WTC11 (cell line): ENCODE measurements at regions not wholly inside any gene's neighbourhood (a gene's known extent, or its start where the extent isn't known, plus 50 kb on each side); places are given as distances from the start of the nearest gene placed in this dataset.
"Not testable (repeated sequence)": the region's sequence is repeated elsewhere in the genome, so short reads cannot be mapped to it uniquely, and the experiment has no call there.

Experiments used
- ATAC-seq: fragments of 200-7000 bp; cut with Tn5 transposase; 2 replicates; pipeline ENCODE4 v1.10.0; 2021; ENCODE audit warnings: mild to moderate bottlenecking, moderate library complexity
- CTCF ChIA-PET: fragments of 300-600 bp; sonication (Branson Sonifier 250); formaldehyde crosslinking; loops from one replicate; lab custom pipeline; 2021; ENCODE audit warnings: antibody characterized with exemption; lab: Charles Lee
- POLR2A ChIA-PET: fragments of 350-600 bp; sonication (Branson Sonifier 250); formaldehyde crosslinking; loops from one replicate; lab custom pipeline; 2021; ENCODE audit warnings: antibody characterized with exemption; lab: Charles Lee
- DNase-seq: peaks from one replicate; pipeline ENCODE4 v3.0.0; 2021; ENCODE audit warnings: low spot score
- H3K27ac Mint-ChIP-seq: 2 replicates; pipeline ENCODE4 v1.8.0; 2021; ENCODE audit warnings: mixed read lengths
- H3K27me3 Mint-ChIP-seq: 2 replicates; pipeline ENCODE4 v1.8.0; 2021; ENCODE audit warnings: low read depth, mild to moderate bottlenecking, moderate library complexity, mixed read lengths
- H3K36me3 Mint-ChIP-seq: 2 replicates; pipeline ENCODE4 v1.8.0; 2021; ENCODE audit warnings: mixed read lengths
- H3K4me1 Mint-ChIP-seq: 2 replicates; pipeline ENCODE4 v1.8.0; 2022; ENCODE audit warnings: mixed read lengths
- H3K4me3 Mint-ChIP-seq: 2 replicates; pipeline ENCODE4 v1.8.0; 2021; ENCODE audit warnings: mild to moderate bottlenecking, moderate library complexity, mixed read lengths
- H3K9me3 Mint-ChIP-seq: 2 replicates; pipeline ENCODE4 v1.8.0; 2021; ENCODE audit warnings: mixed read lengths
- CBFB ChIP-seq: sonication (generic); formaldehyde crosslinking; IDR thresholded peaks from 2 replicates; pipeline ENCODE4 v1.8.1; 2022; ENCODE audit warnings: mild to moderate bottlenecking, low read depth, missing genetic modification reagents
- HMGA2 ChIP-seq: fragments of 250-450 bp; sonication (Bioruptor Pico); IDR thresholded peaks from 2 replicates; pipeline ENCODE4 v1.4.0; 2021; ENCODE audit warnings: mild to moderate bottlenecking, moderate library complexity
- NFYB ChIP-seq: sonication (generic); formaldehyde crosslinking; conservative IDR thresholded peaks from 2 replicates; pipeline ENCODE4 v1.8.0; 2022; ENCODE audit warnings: low read depth, missing genetic modification reagents
- ZMAT4 ChIP-seq: fragments of 250-450 bp; sonication (Bioruptor Pico); IDR thresholded peaks from 2 replicates; pipeline ENCODE4 v1.9.0; 2021; ENCODE audit warnings: mild to moderate bottlenecking
- ZNF121 ChIP-seq: sonication (generic); formaldehyde crosslinking; IDR thresholded peaks from 2 replicates; pipeline ENCODE4 v1.8.0; 2023; ENCODE audit warnings: missing genetic modification reagents
- ZNF219 ChIP-seq: sonication (generic); formaldehyde crosslinking; IDR thresholded peaks from 2 replicates; pipeline ENCODE4 v1.8.0; 2023; ENCODE audit warnings: missing genetic modification reagents, mild to moderate bottlenecking, borderline replicate concordance
- ZNF423 ChIP-seq: fragments of 250-450 bp; sonication (Bioruptor Pico); IDR thresholded peaks from 2 replicates; pipeline ENCODE4 v2.1.2; 2022; ENCODE audit warnings: mild to moderate bottlenecking, moderate library complexity
- TF ChIP-seq, protein P1 (sequence below): sonication (generic); formaldehyde crosslinking; IDR thresholded peaks from 2 replicates; pipeline ENCODE4 v1.8.0; 2022; ENCODE audit warnings: mild to moderate bottlenecking, missing genetic modification reagents
- TF ChIP-seq, protein P2 (sequence below): sonication (generic); formaldehyde crosslinking; IDR thresholded peaks from 2 replicates; pipeline ENCODE4 v1.8.0; 2023; ENCODE audit warnings: mild to moderate bottlenecking, missing genetic modification reagents
- TF ChIP-seq, protein P3 (sequence below): sonication (generic); formaldehyde crosslinking; IDR thresholded peaks from 2 replicates; pipeline ENCODE4 v1.8.1; 2022; ENCODE audit warnings: mild to moderate bottlenecking, missing genetic modification reagents, moderate library complexity, borderline replicate concordance
- TF ChIP-seq, protein P4 (sequence below): sonication (generic); formaldehyde crosslinking; IDR thresholded peaks from 2 replicates; pipeline ENCODE4 v1.8.1; 2023; ENCODE audit warnings: mild to moderate bottlenecking, missing genetic modification reagents, borderline replicate concordance

- ATAC-seq (no peak), DNase-seq (no peak)
- H3K4me3 Mint-ChIP-seq: no peak overlapping the region
- H3K4me1 Mint-ChIP-seq: no peaks in the 10 kb centered on the region; the same call in 1 of the 2 replicates
- H3K27ac Mint-ChIP-seq: no peak overlapping the region
- H3K9me3 Mint-ChIP-seq: peaks cover 23% of the 10 kb centered on the region
- TF ChIP-seq, protein P1, sequence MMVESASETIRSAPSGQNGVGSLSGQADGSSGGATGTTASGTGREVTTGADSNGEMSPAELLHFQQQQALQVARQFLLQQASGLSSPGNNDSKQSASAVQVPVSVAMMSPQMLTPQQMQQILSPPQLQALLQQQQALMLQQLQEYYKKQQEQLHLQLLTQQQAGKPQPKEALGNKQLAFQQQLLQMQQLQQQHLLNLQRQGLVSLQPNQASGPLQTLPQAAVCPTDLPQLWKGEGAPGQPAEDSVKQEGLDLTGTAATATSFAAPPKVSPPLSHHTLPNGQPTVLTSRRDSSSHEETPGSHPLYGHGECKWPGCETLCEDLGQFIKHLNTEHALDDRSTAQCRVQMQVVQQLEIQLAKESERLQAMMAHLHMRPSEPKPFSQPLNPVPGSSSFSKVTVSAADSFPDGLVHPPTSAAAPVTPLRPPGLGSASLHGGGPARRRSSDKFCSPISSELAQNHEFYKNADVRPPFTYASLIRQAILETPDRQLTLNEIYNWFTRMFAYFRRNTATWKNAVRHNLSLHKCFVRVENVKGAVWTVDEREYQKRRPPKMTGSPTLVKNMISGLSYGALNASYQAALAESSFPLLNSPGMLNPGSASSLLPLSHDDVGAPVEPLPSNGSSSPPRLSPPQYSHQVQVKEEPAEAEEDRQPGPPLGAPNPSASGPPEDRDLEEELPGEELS: no peak
- TF ChIP-seq, protein P2, sequence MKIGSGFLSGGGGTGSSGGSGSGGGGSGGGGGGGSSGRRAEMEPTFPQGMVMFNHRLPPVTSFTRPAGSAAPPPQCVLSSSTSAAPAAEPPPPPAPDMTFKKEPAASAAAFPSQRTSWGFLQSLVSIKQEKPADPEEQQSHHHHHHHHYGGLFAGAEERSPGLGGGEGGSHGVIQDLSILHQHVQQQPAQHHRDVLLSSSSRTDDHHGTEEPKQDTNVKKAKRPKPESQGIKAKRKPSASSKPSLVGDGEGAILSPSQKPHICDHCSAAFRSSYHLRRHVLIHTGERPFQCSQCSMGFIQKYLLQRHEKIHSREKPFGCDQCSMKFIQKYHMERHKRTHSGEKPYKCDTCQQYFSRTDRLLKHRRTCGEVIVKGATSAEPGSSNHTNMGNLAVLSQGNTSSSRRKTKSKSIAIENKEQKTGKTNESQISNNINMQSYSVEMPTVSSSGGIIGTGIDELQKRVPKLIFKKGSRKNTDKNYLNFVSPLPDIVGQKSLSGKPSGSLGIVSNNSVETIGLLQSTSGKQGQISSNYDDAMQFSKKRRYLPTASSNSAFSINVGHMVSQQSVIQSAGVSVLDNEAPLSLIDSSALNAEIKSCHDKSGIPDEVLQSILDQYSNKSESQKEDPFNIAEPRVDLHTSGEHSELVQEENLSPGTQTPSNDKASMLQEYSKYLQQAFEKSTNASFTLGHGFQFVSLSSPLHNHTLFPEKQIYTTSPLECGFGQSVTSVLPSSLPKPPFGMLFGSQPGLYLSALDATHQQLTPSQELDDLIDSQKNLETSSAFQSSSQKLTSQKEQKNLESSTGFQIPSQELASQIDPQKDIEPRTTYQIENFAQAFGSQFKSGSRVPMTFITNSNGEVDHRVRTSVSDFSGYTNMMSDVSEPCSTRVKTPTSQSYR: no peak
- TF ChIP-seq NFYB (CRISPR knock-in tag) (no peak), CBFB (CRISPR knock-in tag) (no peak), ZMAT4 (CRISPR knock-in tag) (no peak)
- POLR2A ChIA-PET: no interaction called here
- CTCF ChIA-PET: no interaction called here
- H3K27me3 Mint-ChIP-seq: no peaks in the 10 kb centered on the region; the same call in 1 of the 2 replicates
- H3K36me3 Mint-ChIP-seq: peaks cover 3% of the 10 kb centered on the region
Measured at GRCh38 chr5:60056191-60056590, 162.7 kb upstream of the PDE4D start.

- TF ChIP-seq HMGA2 (CRISPR knock-in tag): peak; percentile 26; the same call in 1 of the 2 replicates
- TF ChIP-seq ZNF219 (CRISPR knock-in tag): no peak
- ChIA-PET CTCF (no interaction called here), POLR2A (no interaction called here)
- no peaks in the 10 kb centered on the region; the same call in 1 of the 2 replicates for H3K27me3 Mint-ChIP-seq
- no peak for ATAC-seq
- peaks cover 11% of the 10 kb centered on the region for H3K36me3 Mint-ChIP-seq
- no peak overlapping the region for H3K4me3 Mint-ChIP-seq
- H3K4me1 Mint-ChIP-seq: peaks cover under 1% of the 10 kb centered on the region; the same call in 1 of the 2 replicates
- DNase-seq: no peak
- no peak overlapping the region for H3K27ac Mint-ChIP-seq
- H3K9me3 Mint-ChIP-seq: peaks cover 33% of the 10 kb centered on the region
Measured at GRCh38 chr5:60055168-60055567, 161.6 kb upstream of the PDE4D start.

GRCh38 chr5:60041996-60042664 lies 148.6 kb upstream of the PDE4D start:
- H3K27ac Mint-ChIP-seq, H3K4me3 Mint-ChIP-seq, H3K9me3 Mint-ChIP-seq, POLR2A ChIA-PET, DNase-seq, CTCF ChIA-PET, H3K36me3 Mint-ChIP-seq, H3K4me1 Mint-ChIP-seq, H3K27me3 Mint-ChIP-seq: not testable (repeated sequence)
- TF ChIP-seq ZNF423 (CRISPR knock-in tag): peak; percentile 22; the same call in 1 of the 2 replicates
- ATAC-seq: peak; percentile 74

- DNase-seq, H3K36me3 Mint-ChIP-seq, H3K9me3 Mint-ChIP-seq, CTCF ChIA-PET, H3K4me1 Mint-ChIP-seq, POLR2A ChIA-PET, H3K27ac Mint-ChIP-seq, H3K27me3 Mint-ChIP-seq, H3K4me3 Mint-ChIP-seq: not testable (repeated sequence)
- peak; percentile 22; the same call in 1 of the 2 replicates for ATAC-seq
Measured at GRCh38 chr5:60041508-60041907, 148.0 kb upstream of the PDE4D start.

DNA sequence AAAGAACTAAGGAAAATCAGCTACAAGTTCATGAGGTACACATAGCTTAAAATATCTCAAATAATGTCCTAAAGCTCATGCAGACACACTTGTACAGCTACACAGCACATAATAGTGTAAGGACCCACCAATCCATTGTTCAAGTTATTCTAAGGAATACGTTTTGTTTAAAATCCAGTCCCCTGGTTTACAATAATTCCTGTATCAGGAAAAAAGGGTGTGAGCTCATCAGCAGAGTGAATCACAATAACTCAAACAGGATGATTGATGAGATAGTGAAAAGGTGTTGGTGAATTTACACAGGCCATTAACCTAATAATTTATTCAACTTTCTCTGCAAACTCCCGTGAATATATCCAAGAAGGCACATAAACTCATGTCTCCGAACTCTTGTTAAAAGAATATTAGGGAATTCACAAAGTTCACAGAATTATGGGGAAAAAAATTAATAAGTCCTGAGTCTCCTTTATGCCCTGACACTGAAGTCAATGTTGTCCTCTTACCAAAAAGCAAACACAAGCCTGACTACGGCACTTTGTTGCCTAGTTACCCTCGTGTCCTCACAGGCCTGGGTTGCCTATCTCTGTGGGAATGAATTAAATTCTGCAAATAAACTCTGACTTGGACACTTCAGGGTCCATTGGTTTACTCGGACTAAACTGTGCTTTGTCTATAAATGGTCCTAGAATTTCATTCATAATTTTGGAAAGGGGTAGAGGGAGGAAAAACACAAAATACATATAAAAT lies 142.8 kb upstream of the PDE4D start:
- H3K27me3 Mint-ChIP-seq: no peaks in the 10 kb centered on the region
- DNase-seq (no peak), ATAC-seq (no peak)
- peaks cover 12% of the 10 kb centered on the region for H3K4me1 Mint-ChIP-seq
- H3K27ac Mint-ChIP-seq: no peak overlapping the region
- ChIA-PET POLR2A (no interaction called here), CTCF (no interaction called here)
- H3K9me3 Mint-ChIP-seq: peaks cover 5% of the 10 kb centered on the region
- no peak overlapping the region for H3K4me3 Mint-ChIP-seq
- H3K36me3 Mint-ChIP-seq: 0 out of 2 replicates have a peak, but pooled peaks cover 3% of the 10 kb centered on the region
- no peak for TF ChIP-seq ZNF121 (CRISPR knock-in tag)
- TF ChIP-seq, protein P3, sequence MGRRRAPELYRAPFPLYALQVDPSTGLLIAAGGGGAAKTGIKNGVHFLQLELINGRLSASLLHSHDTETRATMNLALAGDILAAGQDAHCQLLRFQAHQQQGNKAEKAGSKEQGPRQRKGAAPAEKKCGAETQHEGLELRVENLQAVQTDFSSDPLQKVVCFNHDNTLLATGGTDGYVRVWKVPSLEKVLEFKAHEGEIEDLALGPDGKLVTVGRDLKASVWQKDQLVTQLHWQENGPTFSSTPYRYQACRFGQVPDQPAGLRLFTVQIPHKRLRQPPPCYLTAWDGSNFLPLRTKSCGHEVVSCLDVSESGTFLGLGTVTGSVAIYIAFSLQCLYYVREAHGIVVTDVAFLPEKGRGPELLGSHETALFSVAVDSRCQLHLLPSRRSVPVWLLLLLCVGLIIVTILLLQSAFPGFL: no peak
- TF ChIP-seq, protein P4, sequence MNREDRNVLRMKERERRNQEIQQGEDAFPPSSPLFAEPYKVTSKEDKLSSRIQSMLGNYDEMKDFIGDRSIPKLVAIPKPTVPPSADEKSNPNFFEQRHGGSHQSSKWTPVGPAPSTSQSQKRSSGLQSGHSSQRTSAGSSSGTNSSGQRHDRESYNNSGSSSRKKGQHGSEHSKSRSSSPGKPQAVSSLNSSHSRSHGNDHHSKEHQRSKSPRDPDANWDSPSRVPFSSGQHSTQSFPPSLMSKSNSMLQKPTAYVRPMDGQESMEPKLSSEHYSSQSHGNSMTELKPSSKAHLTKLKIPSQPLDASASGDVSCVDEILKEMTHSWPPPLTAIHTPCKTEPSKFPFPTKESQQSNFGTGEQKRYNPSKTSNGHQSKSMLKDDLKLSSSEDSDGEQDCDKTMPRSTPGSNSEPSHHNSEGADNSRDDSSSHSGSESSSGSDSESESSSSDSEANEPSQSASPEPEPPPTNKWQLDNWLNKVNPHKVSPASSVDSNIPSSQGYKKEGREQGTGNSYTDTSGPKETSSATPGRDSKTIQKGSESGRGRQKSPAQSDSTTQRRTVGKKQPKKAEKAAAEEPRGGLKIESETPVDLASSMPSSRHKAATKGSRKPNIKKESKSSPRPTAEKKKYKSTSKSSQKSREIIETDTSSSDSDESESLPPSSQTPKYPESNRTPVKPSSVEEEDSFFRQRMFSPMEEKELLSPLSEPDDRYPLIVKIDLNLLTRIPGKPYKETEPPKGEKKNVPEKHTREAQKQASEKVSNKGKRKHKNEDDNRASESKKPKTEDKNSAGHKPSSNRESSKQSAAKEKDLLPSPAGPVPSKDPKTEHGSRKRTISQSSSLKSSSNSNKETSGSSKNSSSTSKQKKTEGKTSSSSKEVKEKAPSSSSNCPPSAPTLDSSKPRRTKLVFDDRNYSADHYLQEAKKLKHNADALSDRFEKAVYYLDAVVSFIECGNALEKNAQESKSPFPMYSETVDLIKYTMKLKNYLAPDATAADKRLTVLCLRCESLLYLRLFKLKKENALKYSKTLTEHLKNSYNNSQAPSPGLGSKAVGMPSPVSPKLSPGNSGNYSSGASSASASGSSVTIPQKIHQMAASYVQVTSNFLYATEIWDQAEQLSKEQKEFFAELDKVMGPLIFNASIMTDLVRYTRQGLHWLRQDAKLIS: no peak
